Superior temporal gyrus (tissue), 1 donor: ENCODE measurements at regions not wholly inside any gene's neighbourhood (a gene's known extent, or its start where the extent isn't known, plus 50 kb on each side); places are given as distances from the start of the nearest gene placed in this dataset.
A peak's percentile ranks its signal among the peaks of the same experiment; 100 is the strongest.
"Not testable (repeated sequence)": the region's sequence is repeated elsewhere in the genome, so short reads cannot be mapped to it uniquely, and the experiment has no call there.

ENCODE experiments used
- DNase-seq: peaks from one replicate; pipeline ENCODE4 v3.0.0-alpha.2; 2016; ENCODE audit errors: extremely low spot score

GRCh38 chr1:58836408-58836807 is 52.6 kb upstream of the JUN start:
- no peak for DNase-seq

GRCh38 chr1:58837886-58838285 is 54.0 kb upstream of the JUN start:
- DNase-seq = no peak

- DNase-seq = no peak
Observed at GRCh38 chr1:58839147-58839795, 55.4 kb upstream of the JUN start.

GRCh38 chr1:58839846-58840835 is 56.3 kb upstream of the JUN start:
- no peak for DNase-seq

- DNase-seq = no peak
Observed at GRCh38 chr1:58841455-58841854, 57.6 kb upstream of the JUN start.

- no peak for DNase-seq
Observed at GRCh38 chr1:58842941-58843340, 59.1 kb upstream of the JUN start.

- DNase-seq = no peak
Observed at GRCh38 chr1:58844176-58844575, 60.3 kb upstream of the JUN start.

- DNase-seq = no peak
Observed at GRCh38 chr1:58845942-58846341, 62.1 kb upstream of the JUN start.

GRCh38 chr1:58848818-58849411 is 65.1 kb upstream of the JUN start:
- peak; percentile 45 for DNase-seq

- no peak for DNase-seq
Observed at GRCh38 chr1:58849551-58849950, 65.7 kb upstream of the JUN start.

GRCh38 chr1:58850636-58851035 is 66.8 kb upstream of the JUN start:
- DNase-seq = no peak

- no peak for DNase-seq
Observed at GRCh38 chr1:58852731-58853485, 69.1 kb upstream of the JUN start.

GRCh38 chr1:58854576-58854975 is 70.7 kb upstream of the JUN start:
- DNase-seq = no peak

- DNase-seq = no peak
Observed at GRCh38 chr1:58855274-58856165, 71.7 kb upstream of the JUN start.

- DNase-seq = not testable (repeated sequence)
Observed at GRCh38 chr1:58856281-58856680, 72.4 kb upstream of the JUN start.

GRCh38 chr1:58857680-58858673 is 74.1 kb upstream of the JUN start:
- no peak for DNase-seq

GRCh38 chr1:58859769-58860485 is 76.1 kb upstream of the JUN start:
- DNase-seq = no peak

GRCh38 chr1:58861076-58861475 is 77.2 kb upstream of the JUN start:
- DNase-seq = no peak

GRCh38 chr1:58861506-58861905 is 77.7 kb upstream of the JUN start:
- DNase-seq = no peak
